H54 (cell line): ENCODE measurements at regions not wholly inside any gene's neighbourhood (a gene's known extent, or its start where the extent isn't known, plus 50 kb on each side); places are given as distances from the start of the nearest gene placed in this dataset.
A peak's percentile ranks its signal among the peaks of the same experiment; 100 is the strongest.

Source experiments
- DNase-seq: peaks from one replicate; pipeline ENCODE4 v3.0.0; 2011; ENCODE audit warnings: low spot score, mixed read lengths; ENCODE audit not compliant: insufficient read length
- FAIRE-seq: peaks from 3 replicates; lab custom pipeline; 2011; peaks lifted over from hg19 to GRCh38; lab: Jason Lieb, UNC
- POLR2A ChIP-seq: IDR thresholded peaks from 2 replicates; pipeline ENCODE4 v1.6.1; 2011; ENCODE audit warnings: low read depth, mild to moderate bottlenecking, low read length

GRCh38 chr9:16328349-16328748 is 542.1 kb downstream of the BNC2 start:
- DNase-seq, result no peak
- FAIRE-seq, result no peak
- TF ChIP-seq POLR2A, result no peak

DNA sequence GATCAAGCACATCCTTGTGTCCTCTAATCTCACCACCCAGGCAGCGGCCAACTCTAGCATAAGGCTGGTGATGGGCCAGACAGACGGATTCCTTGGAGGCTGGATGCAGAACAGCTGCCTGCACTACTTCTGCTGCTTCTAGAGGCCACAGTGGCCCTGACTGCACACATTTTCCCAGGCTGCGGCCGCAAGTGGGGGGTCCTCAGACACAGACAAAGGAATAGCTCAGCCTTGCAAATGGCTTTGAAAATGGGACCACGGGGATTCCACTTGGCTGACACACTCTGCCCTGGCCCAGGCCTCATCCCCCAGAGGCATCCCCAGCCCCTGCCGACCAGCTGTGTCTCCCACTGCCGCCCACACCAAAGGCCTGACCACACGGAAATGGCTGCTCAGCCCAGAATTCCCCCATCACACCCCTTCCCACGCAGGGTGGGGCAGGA is 540.8 kb downstream of the BNC2 start:
- no peak for FAIRE-seq
- no peak for DNase-seq
- TF ChIP-seq POLR2A, result no peak

GRCh38 chr9:16331031-16331430 is 539.4 kb downstream of the BNC2 start:
- no peak for FAIRE-seq

DNA sequence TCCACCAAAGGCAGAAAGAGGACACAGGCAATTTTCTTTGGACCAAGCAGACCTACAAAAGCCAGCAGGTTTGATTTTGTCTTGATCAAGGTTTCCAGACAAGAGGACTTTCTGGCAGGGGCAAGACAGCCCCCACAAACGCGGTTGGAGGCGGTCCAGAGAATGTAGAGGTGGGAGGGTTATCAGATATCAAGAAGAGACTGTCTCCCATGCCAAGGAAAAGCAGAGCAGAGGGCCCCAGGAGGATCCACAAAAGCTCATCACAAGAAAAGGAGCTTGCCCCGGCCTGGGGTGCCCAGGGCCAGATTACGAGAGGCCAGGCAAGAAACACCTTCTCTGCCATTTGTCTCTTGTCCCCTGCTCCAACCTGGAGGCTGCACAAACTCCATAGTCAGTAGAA is 538.9 kb downstream of the BNC2 start:
- FAIRE-seq (no peak), DNase-seq (no peak)
- TF ChIP-seq POLR2A, result no peak

More at GRCh38 chr9:16331031-16331430, 539.4 kb downstream of the BNC2 start:
- no peak for TF ChIP-seq POLR2A
- DNase-seq, result no peak

- DNase-seq (no peak), FAIRE-seq (no peak)
- TF ChIP-seq POLR2A, result no peak
Measured at GRCh38 chr9:16333691-16334090, 536.8 kb downstream of the BNC2 start.

GRCh38 chr9:16335788-16336580 is 534.5 kb downstream of the BNC2 start:
- peak; percentile 99 for FAIRE-seq

DNA sequence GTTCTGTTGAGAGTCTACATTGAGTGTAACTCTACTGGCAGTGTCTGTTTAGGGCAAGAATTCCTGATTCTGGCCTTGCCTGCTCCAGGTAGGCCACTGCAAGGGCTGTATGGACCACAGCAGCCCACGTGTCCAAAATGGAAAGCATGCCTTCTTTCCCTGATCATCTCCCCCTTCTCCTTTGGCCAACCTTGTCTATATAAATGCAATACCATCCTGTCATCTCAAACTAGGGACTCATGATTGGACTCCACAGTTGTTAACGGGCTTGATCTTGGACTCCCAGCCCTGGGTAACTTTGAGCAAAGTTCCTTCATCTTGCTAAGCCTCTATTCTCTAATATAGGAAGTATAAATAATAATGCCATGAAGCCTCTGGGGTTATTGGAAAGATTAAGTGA is 533.6 kb downstream of the BNC2 start:
- TF ChIP-seq POLR2A, result no peak
- no peak for FAIRE-seq
- no peak for DNase-seq

More at GRCh38 chr9:16335788-16336580, 534.5 kb downstream of the BNC2 start:
- no peak for TF ChIP-seq POLR2A
- peak; percentile 91 for DNase-seq

- peak; percentile 97 for FAIRE-seq
- DNase-seq, result peak; percentile 62
- no peak for TF ChIP-seq POLR2A
Measured at GRCh38 chr9:16337322-16338029, 533.0 kb downstream of the BNC2 start.

DNA sequence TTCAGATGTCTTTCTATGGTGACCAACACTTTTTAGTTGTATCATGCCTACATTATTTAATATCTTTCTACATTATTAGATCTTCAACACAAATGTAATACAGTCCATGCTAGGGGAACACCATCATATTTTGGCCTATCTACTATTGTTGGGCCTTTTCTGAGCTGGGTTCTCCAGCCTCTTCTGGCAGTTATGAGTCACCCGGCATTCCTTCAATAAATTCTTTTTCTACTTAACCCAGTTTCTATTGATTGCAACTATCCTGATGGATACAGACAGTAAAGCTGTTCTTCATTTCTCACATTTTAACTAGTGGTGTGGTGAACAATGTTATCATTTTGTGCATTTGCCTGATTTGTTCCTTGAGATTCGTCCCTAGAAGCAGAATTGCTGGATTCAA is 529.3 kb downstream of the BNC2 start:
- FAIRE-seq, result peak; percentile 62
- no peak for DNase-seq
- no peak for TF ChIP-seq POLR2A

DNA sequence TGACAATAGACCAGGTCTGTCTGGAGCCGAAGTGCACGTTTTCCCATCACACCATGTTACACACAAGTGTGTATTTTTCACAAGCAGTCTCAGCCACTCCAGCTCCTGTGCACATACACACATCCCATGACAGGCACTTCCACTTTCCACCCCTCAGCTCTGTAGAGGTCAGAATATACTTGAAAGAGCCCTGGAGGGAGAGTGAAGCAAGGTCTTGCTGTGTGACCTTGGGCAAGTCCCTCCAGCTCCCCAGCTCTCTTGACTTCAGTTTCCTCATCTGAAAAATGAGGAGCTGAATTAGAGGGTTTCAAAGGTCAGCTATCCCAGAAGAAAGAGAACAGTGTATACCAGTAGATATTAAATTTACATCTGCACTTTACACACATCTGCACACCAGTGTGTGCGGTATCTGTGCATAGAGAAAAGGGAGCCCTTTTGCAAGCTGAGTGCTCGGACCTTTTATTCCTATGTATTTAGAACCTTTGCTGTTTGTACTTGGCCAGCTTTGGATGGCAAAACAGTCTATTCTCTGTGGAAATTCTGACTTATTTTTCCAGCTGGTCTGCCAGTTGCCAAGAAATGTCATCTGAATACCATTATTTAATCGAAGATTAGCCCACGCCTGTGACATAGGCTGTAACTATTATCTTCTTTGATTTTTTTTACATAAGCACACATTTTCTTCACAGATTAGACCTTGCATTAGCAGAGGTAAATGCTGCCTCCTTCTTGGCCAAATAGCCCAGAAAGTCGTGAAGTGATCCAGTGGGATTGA is 528.0 kb downstream of the BNC2 start:
- no peak for FAIRE-seq
- TF ChIP-seq POLR2A, result no peak

DNA sequence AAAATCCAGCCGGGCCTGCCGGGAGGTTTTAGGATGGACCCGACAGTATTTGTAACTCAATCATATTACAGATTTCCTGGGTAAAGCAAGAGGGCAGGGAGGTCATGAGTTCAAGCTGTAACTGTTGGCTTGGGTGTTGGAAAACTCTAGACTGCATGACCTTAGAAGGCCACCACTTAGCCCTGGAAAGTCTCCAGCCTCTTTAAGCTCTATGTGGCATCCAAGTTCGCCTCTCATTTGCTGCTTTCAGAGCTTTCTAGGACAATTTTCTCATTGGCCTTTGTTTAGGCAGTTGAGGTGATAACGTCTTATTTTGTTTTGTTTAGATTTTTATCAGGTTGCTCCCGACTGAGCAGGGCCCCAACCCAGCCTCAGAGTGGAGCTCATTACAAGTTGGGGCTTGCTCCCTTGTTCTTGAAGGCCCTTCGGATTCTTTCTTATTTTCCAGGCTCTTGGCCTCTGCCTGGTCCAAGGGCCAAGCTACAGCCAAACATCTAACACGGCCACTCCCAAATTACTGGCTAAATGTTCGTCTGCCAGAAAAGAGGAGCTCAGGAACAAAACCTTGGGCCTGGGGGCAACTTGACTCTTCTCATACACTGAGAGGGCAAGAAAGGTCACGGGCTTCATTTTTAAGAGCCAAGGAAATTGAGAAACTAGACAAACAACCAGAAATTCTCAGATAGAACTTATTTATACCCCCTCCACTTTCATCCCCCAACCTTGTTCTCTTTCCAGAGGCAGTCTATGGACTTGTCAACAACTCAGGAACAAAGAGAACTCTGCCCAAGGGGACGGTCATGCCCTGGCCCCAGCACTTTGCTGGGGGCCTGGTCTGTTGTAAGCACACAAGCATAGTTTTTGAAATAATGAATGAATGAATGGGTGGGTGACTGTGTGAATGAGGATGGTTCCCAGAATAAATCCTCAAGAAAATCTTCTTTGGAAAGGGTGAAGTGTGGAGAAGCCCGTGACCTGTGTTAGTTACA is 526.9 kb downstream of the BNC2 start:
- TF ChIP-seq POLR2A, result no peak
- FAIRE-seq (no peak), DNase-seq (no peak)

More for the DNA sequence above, 528.0 kb downstream of the BNC2 start:
- no peak for DNase-seq

GRCh38 chr9:16344343-16344742 is 526.1 kb downstream of the BNC2 start:
- TF ChIP-seq POLR2A, result no peak
- peak; percentile 43 for FAIRE-seq
- DNase-seq, result peak; percentile 54

GRCh38 chr9:16345902-16346301 is 524.6 kb downstream of the BNC2 start:
- TF ChIP-seq POLR2A, result no peak
- DNase-seq, result no peak
- FAIRE-seq, result no peak

DNA sequence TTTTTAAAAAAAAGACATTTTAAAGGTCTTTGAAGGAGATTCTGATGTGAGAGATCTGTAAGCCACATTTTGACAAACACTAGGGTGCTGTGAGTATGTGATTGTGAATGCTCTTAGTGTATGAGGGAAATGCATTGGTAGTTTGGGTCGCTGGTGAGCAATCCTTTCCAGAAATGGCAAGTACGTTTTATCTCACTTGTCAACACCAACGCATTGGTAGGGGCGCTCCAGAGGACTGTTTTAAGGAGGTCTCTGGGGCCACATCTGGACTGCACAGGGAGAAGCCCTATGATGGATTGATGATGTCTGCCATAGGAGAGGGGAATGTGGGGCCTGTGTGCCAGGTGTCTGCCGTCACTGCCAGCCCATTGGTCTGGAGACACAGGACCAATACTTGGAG is 522.6 kb downstream of the BNC2 start:
- FAIRE-seq, result no peak
- TF ChIP-seq POLR2A, result no peak

More for the DNA sequence above, 522.6 kb downstream of the BNC2 start:
- DNase-seq, result no peak
